GM21423 (cell line): ENCODE measurements at regions not wholly inside any gene's neighbourhood (a gene's known extent, or its start where the extent isn't known, plus 50 kb on each side); places are given as distances from the start of the nearest gene placed in this dataset.
"Not testable (repeated sequence)": the region's sequence is repeated elsewhere in the genome, so short reads cannot be mapped to it uniquely, and the experiment has no call there.

Experiments
- ATAC-seq: cut with Tn5 transposase; IDR thresholded peaks from one replicate; pipeline ENCODE4 v1.9.1; 2021; ENCODE audit warnings: mild to moderate bottlenecking, moderate library complexity; ENCODE audit not compliant: unreplicated experiment

DNA sequence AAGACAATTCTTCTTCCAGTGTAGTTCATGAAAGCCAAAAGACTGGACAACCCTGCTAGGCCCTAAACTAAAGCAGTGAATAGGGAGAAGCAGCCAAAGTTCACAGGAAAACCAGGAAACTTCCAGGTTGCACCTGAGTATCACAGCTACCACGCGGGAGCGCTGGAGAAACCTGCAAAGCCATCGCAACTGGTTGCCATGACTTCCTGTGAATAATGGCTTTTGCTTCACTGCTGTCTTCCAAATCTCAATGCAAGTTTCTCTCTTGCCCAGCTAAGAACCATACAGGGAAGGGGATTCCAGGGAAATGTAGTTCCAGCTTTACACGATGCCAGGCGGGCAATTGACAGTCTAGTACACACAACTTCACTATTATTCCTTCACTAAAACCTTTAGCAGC, 114.1 kb downstream of the GXYLT1 start:
- no peak for ATAC-seq

DNA sequence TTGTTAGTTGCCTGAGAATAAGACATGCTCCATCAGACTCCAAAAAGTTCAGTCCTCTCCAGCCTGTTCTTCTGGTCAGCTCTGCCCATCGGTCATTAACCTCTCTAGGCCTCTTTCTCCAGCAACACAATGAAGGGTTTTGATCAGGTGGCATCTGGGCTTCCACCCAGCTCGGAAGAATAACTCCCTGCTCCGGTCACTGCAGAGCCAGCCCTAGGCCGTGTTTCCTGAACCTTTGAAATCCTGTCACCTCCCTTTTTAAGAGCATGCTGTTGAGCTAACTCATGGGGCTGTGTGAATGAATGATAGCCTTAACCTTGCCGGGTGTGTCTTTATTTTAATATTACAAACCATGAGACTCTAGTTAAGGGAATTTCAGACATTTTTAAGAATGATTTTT, 117.1 kb downstream of the GXYLT1 start:
- no peak for ATAC-seq

DNA sequence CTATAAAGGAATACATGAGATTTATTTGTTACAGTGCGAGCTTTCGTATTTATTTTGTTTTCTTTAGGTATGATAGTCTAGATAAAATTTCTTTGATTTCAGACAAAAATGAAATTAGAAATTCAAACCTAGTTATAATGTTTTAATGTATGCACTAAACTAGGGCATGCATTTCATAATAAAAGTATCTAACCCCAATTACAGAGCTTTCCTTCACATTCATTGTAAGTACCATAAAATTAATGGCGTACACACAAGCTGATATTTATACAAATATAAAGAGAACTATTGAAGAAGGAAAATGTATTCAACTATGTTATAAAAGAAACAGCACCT, 120.2 kb downstream of the GXYLT1 start:
- ATAC-seq, result no peak

DNA sequence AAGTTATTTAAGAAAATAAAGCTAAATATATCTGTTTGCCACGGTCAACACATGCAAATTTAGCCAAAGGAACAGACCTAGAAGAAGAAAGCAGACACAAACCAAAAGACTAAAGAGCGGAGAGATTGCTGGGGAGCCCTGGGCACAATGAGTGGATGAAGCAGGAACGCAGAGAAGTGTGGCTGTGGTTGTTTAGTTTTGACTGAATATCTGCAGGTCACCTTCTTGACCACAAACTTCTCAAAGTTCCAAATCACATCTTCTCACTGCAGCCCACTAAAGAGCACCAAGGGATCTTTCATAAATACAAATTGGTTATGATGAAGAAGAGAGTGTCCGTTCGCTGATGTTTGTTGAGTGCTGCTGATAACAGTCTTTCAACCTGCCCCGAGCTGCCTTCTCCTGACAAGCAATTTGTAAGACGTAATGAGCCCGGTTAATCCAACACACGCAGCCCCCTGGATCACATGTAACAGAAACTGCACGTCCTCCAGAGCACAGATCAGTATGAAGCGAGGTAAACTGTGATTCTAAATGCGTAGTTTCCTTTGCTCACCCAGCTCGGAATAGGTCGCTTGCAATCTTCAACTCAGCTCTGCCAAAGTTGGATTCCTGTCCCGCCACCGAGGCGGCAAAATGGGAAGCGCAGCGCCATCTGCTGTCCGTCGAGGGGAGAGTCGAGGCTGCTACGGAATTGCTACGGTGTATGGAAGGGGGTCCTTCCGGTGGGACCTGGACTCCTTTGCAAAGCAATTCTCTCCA, 120.8 kb downstream of the GXYLT1 start:
- ATAC-seq, result peak; percentile 92

DNA sequence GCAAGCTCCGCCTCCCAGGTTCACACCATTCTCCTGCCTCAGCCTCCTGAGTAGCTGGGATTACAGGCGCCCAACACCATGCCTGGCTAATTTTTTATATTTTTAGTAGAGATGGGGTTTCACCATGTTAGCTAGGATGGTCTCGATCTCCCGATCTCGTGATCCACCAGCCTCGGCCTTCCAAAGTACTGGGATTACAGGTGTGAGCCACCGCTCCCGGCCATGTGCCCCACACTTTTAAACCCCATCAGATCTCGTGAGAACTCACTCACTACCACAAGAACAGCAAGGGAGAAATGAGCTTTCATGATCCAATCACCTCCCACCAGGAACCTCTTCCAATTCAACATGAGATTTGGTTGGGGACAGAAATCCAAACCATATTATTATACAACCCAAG, 122.7 kb downstream of the GXYLT1 start:
- ATAC-seq, result not testable (repeated sequence)

DNA sequence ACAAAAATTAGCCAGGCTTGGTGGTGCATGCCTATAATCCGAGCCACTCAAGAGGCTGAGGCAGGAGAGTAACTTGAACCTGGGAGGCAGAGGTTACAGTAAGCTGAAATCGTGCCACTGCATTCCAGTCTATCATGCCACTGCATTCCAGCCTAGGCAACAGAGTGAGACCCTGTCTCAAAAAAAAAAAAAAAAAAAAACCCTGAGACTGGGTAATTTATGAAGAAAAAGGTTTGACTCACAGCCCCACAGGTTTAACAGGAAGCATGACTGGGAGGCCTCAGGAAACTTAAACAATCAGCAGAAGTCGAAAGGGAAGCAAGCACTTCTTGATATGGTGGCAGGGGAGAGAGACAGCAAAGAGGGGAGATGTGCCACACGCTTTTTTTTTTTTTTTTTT, 123.2 kb downstream of the GXYLT1 start:
- ATAC-seq, result no peak

DNA sequence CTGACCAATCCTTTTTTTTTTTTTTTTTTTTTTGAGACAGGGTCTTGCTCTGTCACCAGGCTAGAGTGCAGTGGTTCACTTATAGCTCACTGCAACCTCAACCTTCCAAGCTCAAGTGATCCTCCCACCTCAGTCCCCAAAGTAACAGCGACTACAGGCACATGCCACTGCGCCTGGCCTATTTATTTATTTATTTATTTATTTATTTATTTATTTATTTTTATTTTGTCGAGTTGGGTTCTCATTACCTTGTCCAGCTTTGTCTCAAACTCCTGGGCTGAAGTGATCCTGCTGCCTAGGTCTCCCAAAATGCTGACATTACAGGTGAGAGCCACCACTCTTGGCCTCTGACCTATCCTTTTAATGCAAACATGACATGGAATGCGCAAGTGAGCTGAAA, 124.4 kb downstream of the GXYLT1 start:
- no peak for ATAC-seq

DNA sequence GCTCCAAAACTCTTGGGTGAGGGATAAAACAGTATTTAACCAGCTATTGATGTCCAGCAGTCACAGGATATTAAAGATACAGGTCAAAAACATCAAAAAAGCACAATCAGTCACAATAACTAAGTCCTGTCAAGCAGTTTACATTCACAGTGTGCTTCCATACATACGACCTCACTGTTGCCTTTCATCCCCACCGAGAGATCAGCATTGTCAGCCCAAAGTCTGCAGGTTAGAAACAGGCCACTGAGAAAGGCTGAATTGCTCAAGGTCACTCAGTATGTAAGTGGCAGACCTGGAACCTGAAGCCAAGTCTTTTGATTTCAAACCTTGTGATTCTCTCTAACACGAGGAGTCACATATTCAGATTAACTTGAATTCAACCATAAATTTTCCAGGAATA, 124.9 kb downstream of the GXYLT1 start:
- ATAC-seq, result no peak

DNA sequence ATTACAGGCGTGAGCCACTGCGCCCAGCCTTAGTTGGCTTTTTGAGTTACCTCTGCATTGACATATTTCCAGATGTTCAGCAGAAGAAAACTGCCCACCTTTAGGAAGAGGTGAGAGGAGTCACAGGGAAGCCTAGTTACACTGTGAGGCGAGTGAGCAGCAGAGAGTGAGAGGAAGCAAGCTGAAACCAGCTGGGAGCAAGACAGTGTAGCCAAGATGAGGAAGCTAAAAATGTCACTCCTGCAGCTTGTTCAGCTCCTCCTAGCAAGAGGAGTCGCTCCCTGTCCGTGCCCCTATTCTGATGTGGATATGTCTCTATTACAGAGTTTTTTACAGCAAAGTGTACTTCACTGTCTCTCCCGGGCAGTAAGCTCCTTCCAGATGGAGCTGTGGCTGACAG, 127.6 kb downstream of the GXYLT1 start:
- no peak for ATAC-seq

DNA sequence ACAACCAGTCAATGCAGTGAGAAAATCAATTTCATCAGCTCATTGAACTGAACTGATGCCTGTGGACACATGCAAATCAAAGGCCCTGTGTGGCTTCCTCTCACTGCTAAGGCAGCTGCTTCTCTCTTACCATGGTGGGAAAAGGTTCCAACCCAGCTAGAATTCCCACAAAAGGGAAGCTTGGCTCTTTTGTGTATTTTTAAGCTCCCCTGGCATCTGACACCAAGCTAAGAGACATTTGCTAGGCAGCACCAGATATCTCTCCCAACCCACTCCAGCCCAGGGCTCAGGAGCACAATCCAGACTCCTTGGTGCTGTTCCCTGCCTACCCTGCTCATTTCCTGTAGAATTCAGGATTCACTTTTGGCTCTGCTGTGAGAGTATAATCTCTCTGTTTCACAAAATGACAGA, 129.6 kb downstream of the GXYLT1 start:
- no peak for ATAC-seq

DNA sequence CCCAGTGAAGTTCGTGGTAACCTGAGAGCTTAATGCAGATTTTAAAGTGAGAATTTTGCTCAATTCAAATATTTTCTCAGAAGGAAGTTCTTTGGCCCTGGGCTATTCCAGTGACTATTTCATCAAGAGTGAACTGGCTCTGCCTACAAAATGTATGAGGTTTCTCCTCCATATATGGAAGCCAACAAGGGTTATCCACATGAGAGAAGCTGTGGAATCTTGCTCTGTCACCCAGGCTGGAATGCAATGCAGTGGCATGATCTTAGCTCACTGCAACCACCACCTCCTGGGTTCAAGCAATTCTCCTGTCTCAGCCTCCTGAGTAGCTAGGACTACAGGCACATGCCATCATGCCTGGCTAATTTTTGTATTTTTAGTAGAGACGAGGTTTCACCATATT, 132.2 kb downstream of the GXYLT1 start:
- ATAC-seq, result not testable (repeated sequence)

DNA sequence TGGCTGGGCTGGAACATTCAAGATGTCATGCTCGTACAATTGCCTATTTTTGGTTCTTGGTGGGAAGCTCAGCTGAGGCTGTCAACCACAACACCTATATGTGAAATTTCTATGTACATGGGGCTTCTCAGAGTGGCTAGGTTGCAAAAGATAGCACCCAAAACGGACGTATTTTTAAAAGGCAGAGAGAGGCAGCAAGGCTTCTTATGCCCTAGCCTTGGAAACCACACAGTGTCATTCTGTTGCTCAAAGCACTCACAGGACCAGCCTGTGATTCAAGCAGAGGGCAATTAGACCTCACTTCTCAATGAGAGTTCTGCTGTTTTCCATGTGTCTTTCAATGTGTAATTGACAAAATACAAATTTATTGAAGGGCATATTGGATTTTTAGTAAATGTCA, 134.0 kb downstream of the GXYLT1 start:
- ATAC-seq, result no peak

DNA sequence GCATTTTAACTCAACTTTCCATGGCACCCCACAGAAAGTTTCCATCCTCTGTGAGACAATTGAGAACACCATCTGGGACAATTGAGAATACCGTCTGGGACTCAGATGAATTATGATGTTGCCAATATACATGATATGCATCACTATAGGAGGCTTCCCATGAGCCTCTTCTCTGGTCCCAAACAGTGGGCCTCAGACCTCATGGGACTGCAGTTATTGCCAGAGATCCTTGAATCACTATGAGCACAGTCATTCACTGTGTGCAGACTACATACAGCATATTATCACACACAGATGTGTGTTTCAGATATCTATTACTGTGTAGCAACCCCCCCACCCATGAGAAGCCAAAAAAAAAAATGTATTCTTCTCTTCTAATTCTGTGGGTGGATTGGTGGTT, 134.4 kb downstream of the GXYLT1 start:
- no peak for ATAC-seq

DNA sequence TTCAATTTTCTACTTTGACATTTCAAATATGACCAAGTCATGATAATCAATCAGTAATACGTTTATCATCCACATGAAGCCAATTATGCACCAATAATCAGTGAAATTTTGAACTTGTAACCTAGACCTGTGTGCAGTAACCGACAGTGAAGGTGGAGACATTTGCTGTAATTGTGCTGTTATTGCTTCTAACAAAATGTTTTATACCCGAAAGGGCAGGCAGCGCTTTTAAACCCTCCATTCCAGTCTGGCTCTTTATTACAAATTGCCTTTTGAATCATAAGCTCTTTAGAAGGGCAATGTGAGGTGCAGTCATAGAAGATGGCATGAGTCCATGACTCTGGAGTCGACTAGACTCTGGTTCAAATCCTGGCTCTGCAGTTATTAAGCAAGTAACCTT, 135.7 kb downstream of the GXYLT1 start:
- no peak for ATAC-seq

DNA sequence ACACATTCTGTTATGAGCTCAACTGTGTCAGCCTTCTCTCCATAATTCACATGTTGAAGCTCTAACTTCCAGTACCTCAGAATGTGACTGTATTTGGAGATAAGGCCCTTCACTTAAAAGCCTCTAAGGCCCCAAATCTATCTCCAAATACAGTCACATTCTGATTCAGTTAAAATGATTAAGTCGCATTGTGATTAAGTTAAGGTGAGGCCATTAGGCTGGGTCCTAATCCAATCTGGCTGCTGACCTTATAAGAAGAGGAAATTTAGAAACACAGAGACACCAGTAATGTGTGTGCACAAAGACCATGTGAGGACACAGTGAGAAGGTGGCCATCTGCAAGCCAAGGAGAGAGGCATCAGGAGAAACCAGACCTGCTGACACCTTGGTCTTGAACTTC, 141.6 kb downstream of the GXYLT1 start:
- no peak for ATAC-seq

DNA sequence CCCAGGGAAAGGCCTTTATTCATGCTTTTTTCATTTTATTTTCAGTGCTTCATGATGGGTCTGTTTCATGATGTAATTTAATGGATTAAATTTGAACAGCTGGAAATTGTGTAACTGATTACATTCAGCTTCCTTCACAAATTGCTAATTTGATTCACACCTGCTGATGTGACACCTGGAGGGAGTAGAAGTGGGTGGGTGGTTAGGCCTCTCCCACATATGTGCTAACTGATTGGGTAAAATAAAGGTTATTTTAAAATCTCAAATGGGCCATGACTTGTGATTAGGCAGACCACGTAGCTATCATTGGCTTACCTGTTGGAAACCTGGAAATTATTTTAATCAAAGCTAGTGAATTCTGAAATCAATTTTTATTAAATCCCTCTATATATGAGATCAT, 142.1 kb downstream of the GXYLT1 start:
- no peak for ATAC-seq

DNA sequence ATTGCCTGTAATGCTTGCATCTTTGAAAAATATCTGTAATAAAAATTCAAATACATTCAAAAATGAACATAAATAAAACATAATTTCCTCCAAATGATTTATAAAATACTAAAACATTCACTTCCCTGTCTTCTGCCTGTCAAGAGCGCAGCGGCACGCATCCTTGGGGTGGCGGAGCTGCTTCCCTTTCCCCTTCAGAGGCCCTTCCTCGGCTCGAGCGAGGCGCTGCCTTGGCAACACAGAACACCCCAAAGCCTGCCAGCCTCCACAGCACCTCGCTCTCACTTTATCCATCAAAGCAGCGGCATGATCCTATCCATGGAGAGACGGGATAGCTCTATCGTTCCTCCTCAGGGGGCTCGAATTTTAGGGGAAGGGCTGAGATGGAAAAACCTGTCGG, 146.2 kb downstream of the GXYLT1 start:
- ATAC-seq, result no peak

DNA sequence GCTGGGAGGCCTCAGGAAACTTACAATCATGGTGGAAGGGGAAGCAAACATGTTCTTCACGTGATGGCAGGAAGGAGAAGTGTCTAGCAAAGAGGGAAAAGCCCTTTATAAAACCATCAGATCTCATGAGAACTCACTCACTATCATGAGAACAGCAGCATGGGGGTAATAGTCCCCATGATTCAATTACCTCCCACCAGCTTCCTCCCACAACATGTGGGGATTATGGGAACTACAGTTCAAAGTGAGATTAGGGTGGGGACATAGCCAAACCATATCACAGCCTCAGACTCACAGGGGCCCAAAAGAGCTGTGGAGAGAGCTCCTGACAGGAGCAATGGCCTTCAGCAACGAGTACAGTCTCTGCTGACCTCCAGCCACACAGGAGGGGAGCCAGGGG, 151.4 kb downstream of the GXYLT1 start:
- no peak for ATAC-seq

DNA sequence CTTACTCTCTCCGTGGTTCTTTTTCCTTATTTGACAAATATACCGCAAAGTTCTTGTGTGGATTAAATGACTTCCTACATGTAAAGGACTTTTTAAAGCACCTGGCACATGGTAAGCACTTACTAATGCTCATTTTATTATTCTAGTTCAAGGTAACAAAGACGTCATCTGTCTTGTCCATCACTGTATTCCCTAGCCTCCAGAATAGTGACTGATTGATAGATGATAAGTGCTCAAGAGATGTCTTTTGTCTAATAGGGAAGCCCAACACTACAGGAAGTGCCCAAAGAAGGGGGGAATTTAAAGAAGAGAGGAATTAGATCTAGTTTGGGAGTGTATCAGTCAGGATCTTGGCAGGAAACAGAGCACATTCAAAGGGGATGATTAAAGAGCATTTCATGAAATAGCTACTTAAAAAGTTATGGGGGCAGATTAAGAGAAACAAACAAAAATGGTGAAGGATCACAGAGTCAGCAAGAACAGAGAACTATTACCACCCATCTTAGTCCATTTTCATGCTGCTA, 151.9 kb downstream of the GXYLT1 start:
- ATAC-seq, result no peak

DNA sequence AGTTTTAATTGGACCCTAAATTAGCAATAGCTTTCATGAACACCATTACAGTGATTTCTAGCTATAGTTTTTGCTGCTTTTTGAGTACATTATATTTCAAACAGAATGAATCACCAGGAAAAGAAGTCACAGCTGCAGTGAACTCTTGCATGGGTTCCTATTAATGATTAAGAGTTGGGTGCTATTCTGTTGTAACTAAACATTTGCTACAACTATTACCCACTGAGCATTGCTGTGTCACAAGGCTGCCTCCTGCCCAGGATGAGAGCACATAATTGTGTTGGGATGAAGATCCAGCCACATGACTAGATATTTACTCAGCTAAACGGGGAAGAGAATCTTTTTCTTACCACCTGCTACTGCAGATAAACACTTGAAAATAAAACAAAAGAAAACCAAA, 152.7 kb downstream of the GXYLT1 start:
- no peak for ATAC-seq

DNA sequence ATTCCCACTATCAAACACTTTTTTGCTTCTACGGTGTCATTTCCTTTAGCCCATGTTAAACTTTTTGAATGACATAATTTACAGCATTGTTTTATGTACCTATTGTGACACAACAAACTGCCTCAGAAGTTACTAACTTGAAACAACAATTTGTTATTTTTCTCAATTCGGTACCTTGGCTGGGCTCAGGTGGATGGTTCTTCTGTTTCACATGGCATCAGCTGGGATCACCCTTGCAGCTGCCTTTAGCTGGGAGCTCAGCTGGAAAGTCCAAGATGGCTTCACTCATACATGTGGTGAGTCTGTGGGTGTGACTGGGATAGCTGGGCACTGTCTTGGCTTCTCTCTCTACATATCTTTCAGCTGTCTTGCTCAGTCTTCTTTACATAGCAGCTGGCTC, 156.0 kb downstream of the GXYLT1 start:
- ATAC-seq, result no peak

DNA sequence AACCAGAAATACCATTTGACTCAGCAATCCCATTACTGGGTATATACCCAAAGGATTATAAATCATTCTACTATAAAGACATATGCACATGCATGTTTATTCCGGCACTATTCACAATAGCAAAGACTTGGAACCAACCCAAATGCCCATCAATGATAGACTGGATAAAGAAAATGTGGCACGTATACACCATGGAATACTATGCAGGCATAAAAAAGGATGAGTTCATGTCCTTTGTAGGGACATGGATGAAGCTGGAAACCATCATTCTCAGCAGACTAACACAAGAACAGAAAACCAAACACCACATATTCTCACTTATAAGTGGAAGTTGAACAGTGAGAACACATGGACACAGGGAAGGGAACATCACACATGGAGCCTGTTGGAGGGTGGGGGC, 158.2 kb downstream of the GXYLT1 start:
- not testable (repeated sequence) for ATAC-seq

DNA sequence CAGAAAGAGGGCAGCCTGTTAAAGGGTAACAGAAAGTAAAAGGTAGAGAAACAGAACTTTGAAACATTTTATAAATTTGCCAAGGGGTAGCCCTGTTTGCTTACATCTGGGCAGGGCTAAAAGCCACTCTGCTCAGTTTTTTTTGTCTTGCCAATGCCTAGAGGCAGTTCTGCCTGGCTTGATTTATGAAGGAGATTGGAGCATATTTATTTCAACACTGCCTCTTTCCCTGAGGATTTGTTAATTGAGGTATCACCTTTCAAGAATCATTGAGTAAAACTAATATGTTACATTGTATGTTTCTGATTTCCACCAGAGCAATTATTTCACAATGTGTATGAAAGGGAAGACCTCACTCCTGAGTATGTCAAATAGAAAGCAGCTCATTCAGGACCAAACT, 160.8 kb downstream of the GXYLT1 start:
- no peak for ATAC-seq
